Spleen (tissue), 7 donors: ENCODE measurements at regions not wholly inside any gene's neighbourhood (a gene's known extent, or its start where the extent isn't known, plus 50 kb on each side); places are given as distances from the start of the nearest gene placed in this dataset.
"Not testable (repeated sequence)": the region's sequence is repeated elsewhere in the genome, so short reads cannot be mapped to it uniquely, and the experiment has no call there.

Experiments used
- POLR2A ChIP-seq, 3 donors: fragments of 450-650 bp; IDR thresholded peaks; one replicate each; pipeline ENCODE4 v1.5.1; 2017; ENCODE audit warnings: antibody characterized with exemption in 3 of 3, mild to moderate bottlenecking in 1 of 3
- TF ChIP-seq, protein P1 (sequence below), 11 experiments: fragments of 200-600 bp in 7 of 11; fragments of 450-650 bp in 4 of 11; sonication (generic) in 4 of 11; IDR thresholded peaks in 8 of 11; conservative IDR thresholded peaks in 3 of 11; 1 replicate in 7 of 11; 2 replicates in 4 of 11; pipeline versions ENCODE4 v1.4.0 to v1.8.0; 2016 to 2021; ENCODE audit warnings: antibody characterized with exemption in 11 of 11, inconsistent platforms in 4 of 11, mild to moderate bottlenecking in 1 of 11
- donor health status: DM: no; HTN: no; CAD: no; lungs with moderate emphysema.
- donor health status: DM: no; HTN: no; CAD: no.
- donor health status: DM: no; HTN: no; CAD: no.

DNA sequence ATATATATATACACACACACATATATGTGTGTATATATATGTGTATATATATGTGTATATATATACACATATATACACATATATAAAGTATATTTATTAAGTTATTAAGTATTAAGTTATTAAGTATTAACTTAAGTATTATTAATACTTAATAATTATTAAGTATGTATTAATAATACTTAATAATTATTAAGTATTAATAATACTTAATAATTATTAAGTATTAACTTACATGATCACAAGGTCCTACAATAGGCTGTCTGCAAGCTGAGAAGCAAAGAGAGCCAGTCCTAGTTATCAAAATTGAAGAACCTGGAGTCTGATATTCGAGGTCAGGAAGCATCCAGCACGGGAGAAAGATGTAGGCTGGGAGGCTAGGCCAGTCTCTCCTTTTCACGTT lies 130.1 kb upstream of the FAM3C start:
- TF ChIP-seq, protein P1, sequence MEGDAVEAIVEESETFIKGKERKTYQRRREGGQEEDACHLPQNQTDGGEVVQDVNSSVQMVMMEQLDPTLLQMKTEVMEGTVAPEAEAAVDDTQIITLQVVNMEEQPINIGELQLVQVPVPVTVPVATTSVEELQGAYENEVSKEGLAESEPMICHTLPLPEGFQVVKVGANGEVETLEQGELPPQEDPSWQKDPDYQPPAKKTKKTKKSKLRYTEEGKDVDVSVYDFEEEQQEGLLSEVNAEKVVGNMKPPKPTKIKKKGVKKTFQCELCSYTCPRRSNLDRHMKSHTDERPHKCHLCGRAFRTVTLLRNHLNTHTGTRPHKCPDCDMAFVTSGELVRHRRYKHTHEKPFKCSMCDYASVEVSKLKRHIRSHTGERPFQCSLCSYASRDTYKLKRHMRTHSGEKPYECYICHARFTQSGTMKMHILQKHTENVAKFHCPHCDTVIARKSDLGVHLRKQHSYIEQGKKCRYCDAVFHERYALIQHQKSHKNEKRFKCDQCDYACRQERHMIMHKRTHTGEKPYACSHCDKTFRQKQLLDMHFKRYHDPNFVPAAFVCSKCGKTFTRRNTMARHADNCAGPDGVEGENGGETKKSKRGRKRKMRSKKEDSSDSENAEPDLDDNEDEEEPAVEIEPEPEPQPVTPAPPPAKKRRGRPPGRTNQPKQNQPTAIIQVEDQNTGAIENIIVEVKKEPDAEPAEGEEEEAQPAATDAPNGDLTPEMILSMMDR (IDR thresholded peaks at IDR 0.05 in 8 of 11, conservative IDR thresholded peaks at IDR 0.05 in 3 of 11), result not testable (repeated sequence)
- TF ChIP-seq POLR2A (IDR thresholded peaks at IDR 0.05), result not testable (repeated sequence)
